HCT116 (cell line): ENCODE measurements at regions not wholly inside any gene's neighbourhood (a gene's known extent, or its start where the extent isn't known, plus 50 kb on each side); places are given as distances from the start of the nearest gene placed in this dataset.

Source experiments
- ATAC-seq: fragments of 200-7000 bp; cut with Tn5 transposase; 2 replicates; pipeline ENCODE4 v1.9.1; 2020; ENCODE audit warnings: mild to moderate bottlenecking, moderate library complexity
- BruUV-seq: library from RNA; stranded (reverse); fragments of 400-500 nt; replicated peaks from 2 replicates; lab custom pipeline; 2021; lab: Mats Ljungman, UMichigan
- CTCF ChIA-PET: fragments of 300-600 bp; sonication (Branson Sonifier 250); formaldehyde crosslinking; loops from one replicate; lab custom pipeline; 2021; ENCODE audit warnings: antibody characterized with exemption; lab: Charles Lee
- POLR2A ChIA-PET: fragments of 300-600, 350-600 bp; sonication (Branson Sonifier 250); formaldehyde crosslinking; loops from one replicate; lab custom pipeline; 2021; ENCODE audit warnings: antibody characterized with exemption; lab: Charles Lee
- RAD21 ChIA-PET, 2 experiments: fragments of 300-600 bp; sonication (Branson Sonifier 250); formaldehyde crosslinking; loops; one replicate each; lab custom pipeline; 2023; ENCODE audit warnings: low total read pairs in 2 of 2; ENCODE audit not compliant: uncharacterized antibody in 2 of 2, unreplicated experiment in 2 of 2, low non-redundant PET in 1 of 2; lab: Charles Lee
- DNase-seq: peaks from one replicate; pipeline ENCODE4 v3.0.0-alpha.2; 2010; ENCODE audit warnings: low read depth, low spot score
- H2AFZ ChIP-seq: fragments of 200-600 bp; shearing (Covaris generic), sonication (generic); 2 replicates; pipeline ENCODE4 v1.6.1; 2017; ENCODE audit warnings: low read depth, mixed run types, mixed read lengths, antibody characterized with exemption, low read length; ENCODE audit not compliant: poor library complexity, severe bottlenecking
- H3K27ac ChIP-seq: 2 replicates; pipeline ENCODE4 v1.5.1; 2012; ENCODE audit warnings: low read depth, low read length
- H3K27me3 ChIP-seq: fragments of 200-600 bp; sonication (generic); 2 replicates; pipeline ENCODE4 v1.6.1; 2016; ENCODE audit warnings: mixed run types, low read length, mixed read lengths; ENCODE audit not compliant: insufficient read depth
- H3K36me3 ChIP-seq, 2 experiments: fragments of 200-500 bp in 1 of 2; fragments of 200-600 bp in 1 of 2; sonication (Bioruptor generic) in 1 of 2; sonication (generic) in 1 of 2; 2 replicates each; pipeline versions ENCODE4 v1.5.1 to v1.6.1; 2014 to 2016; ENCODE audit warnings: low read length in 2 of 2, inconsistent platforms in 1 of 2, mixed read lengths in 1 of 2, mixed run types in 1 of 2; ENCODE audit not compliant: insufficient read depth in 2 of 2, control insufficient read depth in 1 of 2
- H3K4me1 ChIP-seq, 2 experiments: fragments of 200-600 bp in 1 of 2; sonication (generic) in 1 of 2; 2 replicates each; pipeline versions ENCODE4 v1.5.1 to v1.6.1; 2012 to 2017; ENCODE audit warnings: low read length in 2 of 2, inconsistent platforms in 1 of 2, mild to moderate bottlenecking in 1 of 2, mixed read lengths in 1 of 2, mixed run types in 1 of 2, moderate library complexity in 1 of 2; ENCODE audit not compliant: insufficient read depth in 2 of 2, control insufficient read depth in 1 of 2
- H3K4me2 ChIP-seq: fragments of 200-600 bp; sonication (generic); 2 replicates; pipeline ENCODE4 v1.6.1; 2017; ENCODE audit warnings: mixed run types, low read length, mixed read lengths
- H3K4me3 ChIP-seq, 2 experiments: fragments of 200-600 bp in 1 of 2; sonication (generic) in 1 of 2; replicated peaks in 1 of 2; 2 replicates each; pipeline ENCODE4 v1.5.1; 2011 to 2016; ENCODE audit warnings: low read length in 2 of 2, control low read depth in 1 of 2, low read depth in 1 of 2, mild to moderate bottlenecking in 1 of 2, mixed read lengths in 1 of 2, mixed run types in 1 of 2
- H3K79me2 ChIP-seq: fragments of 200-600 bp; sonication (generic); 2 replicates; pipeline ENCODE4 v1.6.1; 2017; ENCODE audit warnings: mild to moderate bottlenecking, mixed run types, low read length, moderate library complexity, mixed read lengths; ENCODE audit not compliant: insufficient read depth
- H3K9ac ChIP-seq: fragments of 200-600 bp; sonication (generic); 2 replicates; pipeline ENCODE4 v1.6.1; 2016; ENCODE audit warnings: low read length, mixed read lengths
- H3K9me2 ChIP-seq: fragments of 200-600 bp; sonication (generic), shearing (Covaris generic); 2 replicates; pipeline ENCODE4 v1.6.1; 2017; ENCODE audit warnings: mixed run types, mild to moderate bottlenecking, moderate library complexity; ENCODE audit not compliant: insufficient read depth
- H3K9me3 ChIP-seq, 2 experiments: fragments of 200-500 bp in 1 of 2; fragments of 200-600 bp in 1 of 2; sonication (Bioruptor generic) in 1 of 2; sonication (generic) in 1 of 2; 2 replicates each; pipeline ENCODE4 v1.6.1; 2014 to 2017; ENCODE audit warnings: low read length in 2 of 2, mixed read lengths in 2 of 2, inconsistent platforms in 1 of 2, low read depth in 1 of 2, mild to moderate bottlenecking in 1 of 2, mixed run types in 1 of 2, moderate library complexity in 1 of 2; ENCODE audit not compliant: control insufficient read depth in 1 of 2, insufficient read depth in 1 of 2
- H4K20me1 ChIP-seq: fragments of 200-600 bp; sonication (generic), shearing (Covaris generic); 2 replicates; pipeline ENCODE4 v1.6.1; 2017; ENCODE audit warnings: mixed run types, mild to moderate bottlenecking, moderate library complexity; ENCODE audit not compliant: insufficient read depth
- ATF3 ChIP-seq: IDR thresholded peaks from 2 replicates; pipeline ENCODE4 v1.6.1; 2012
- CBX3 ChIP-seq: IDR thresholded peaks from 2 replicates; pipeline ENCODE4 v1.6.1; 2012; ENCODE audit warnings: low read depth
- CEBPB ChIP-seq: IDR thresholded peaks from 2 replicates; pipeline ENCODE4 v1.6.1; 2012; ENCODE audit warnings: low read depth
- EGR1 ChIP-seq: IDR thresholded peaks from 2 replicates; pipeline ENCODE4 v1.6.1; 2012; ENCODE audit warnings: low read depth
- ELF1 ChIP-seq: IDR thresholded peaks from 2 replicates; pipeline ENCODE4 v1.6.1; 2012; ENCODE audit warnings: low read depth, borderline replicate concordance
- EZH2 ChIP-seq: fragments of 200-600 bp; sonication (generic); IDR thresholded peaks from 2 replicates; pipeline ENCODE4 v1.6.1; 2017; ENCODE audit warnings: antibody characterized with exemption, mixed run types
- EZH2phosphoT487 ChIP-seq: fragments of 200-600 bp; IDR thresholded peaks from 2 replicates; pipeline ENCODE4 v1.6.1; 2018; ENCODE audit warnings: antibody characterized with exemption, borderline replicate concordance
- FOSL1 ChIP-seq: IDR thresholded peaks from 2 replicates; pipeline ENCODE4 v1.6.1; 2012; ENCODE audit warnings: low read depth
- JUND ChIP-seq: IDR thresholded peaks from 2 replicates; pipeline ENCODE4 v1.6.1; 2012
- POLR2A ChIP-seq: IDR thresholded peaks from 2 replicates; pipeline ENCODE4 v1.7.0; 2011; ENCODE audit warnings: borderline replicate concordance; ENCODE audit not compliant: insufficient read depth, insufficient read length; ENCODE audit errors: extremely low read depth
- RAD21 ChIP-seq: IDR thresholded peaks from 2 replicates; pipeline ENCODE4 v1.6.1; 2012; ENCODE audit warnings: low read depth, mild to moderate bottlenecking
- REST ChIP-seq: IDR thresholded peaks from 2 replicates; pipeline ENCODE4 v1.6.1; 2012; ENCODE audit warnings: low read depth
- SIN3A ChIP-seq: IDR thresholded peaks from 2 replicates; pipeline ENCODE4 v1.6.1; 2012; ENCODE audit warnings: low read depth
- SP1 ChIP-seq: IDR thresholded peaks from 2 replicates; pipeline ENCODE4 v1.6.1; 2012; ENCODE audit warnings: low read depth
- SRF ChIP-seq: IDR thresholded peaks from 2 replicates; pipeline ENCODE4 v1.6.1; 2012; ENCODE audit warnings: low read depth
- TCF7L2 ChIP-seq: IDR thresholded peaks from 2 replicates; pipeline ENCODE4 v1.7.0; 2011; ENCODE audit warnings: borderline replicate concordance, inconsistent platforms; ENCODE audit not compliant: insufficient read depth, insufficient read length; ENCODE audit errors: extremely low read depth
- YY1 ChIP-seq: IDR thresholded peaks from 2 replicates; pipeline ENCODE4 v1.6.1; 2011; ENCODE audit warnings: low read length, low read depth, moderate library complexity, mild to moderate bottlenecking; ENCODE audit not compliant: insufficient replicate concordance; ENCODE audit errors: extremely low read depth
- ZNF274 ChIP-seq: fragments of 200-500 bp; sonication (Bioruptor generic); IDR thresholded peaks from 2 replicates; pipeline ENCODE4 v1.6.1; 2014; ENCODE audit warnings: mild to moderate bottlenecking, low read depth, low read length, inconsistent platforms
- intact Hi-C: fragments of 100-400 bp; cut with micrococcal nuclease; formaldehyde crosslinking; loops from 2 replicates; pipeline ENCODE4 v1.10.0; 2022
- TF ChIP-seq, protein P1 (sequence below): IDR thresholded peaks from 2 replicates; pipeline ENCODE4 v1.6.1; 2012
- TF ChIP-seq, protein P2 (sequence below), 3 experiments: fragments of 200-600 bp in 1 of 3; sonication (generic) in 1 of 3; IDR thresholded peaks in 2 of 3; conservative IDR thresholded peaks in 1 of 3; 2 replicates each; pipeline ENCODE4 v1.5.1; 2012 to 2017; ENCODE audit warnings: low read depth in 2 of 3, low read length in 2 of 3, antibody characterized with exemption in 1 of 3, borderline replicate concordance in 1 of 3, control low read depth in 1 of 3, mild to moderate bottlenecking in 1 of 3, mixed read lengths in 1 of 3, mixed run types in 1 of 3, moderate library complexity in 1 of 3; ENCODE audit not compliant: insufficient read depth in 1 of 3

DNA sequence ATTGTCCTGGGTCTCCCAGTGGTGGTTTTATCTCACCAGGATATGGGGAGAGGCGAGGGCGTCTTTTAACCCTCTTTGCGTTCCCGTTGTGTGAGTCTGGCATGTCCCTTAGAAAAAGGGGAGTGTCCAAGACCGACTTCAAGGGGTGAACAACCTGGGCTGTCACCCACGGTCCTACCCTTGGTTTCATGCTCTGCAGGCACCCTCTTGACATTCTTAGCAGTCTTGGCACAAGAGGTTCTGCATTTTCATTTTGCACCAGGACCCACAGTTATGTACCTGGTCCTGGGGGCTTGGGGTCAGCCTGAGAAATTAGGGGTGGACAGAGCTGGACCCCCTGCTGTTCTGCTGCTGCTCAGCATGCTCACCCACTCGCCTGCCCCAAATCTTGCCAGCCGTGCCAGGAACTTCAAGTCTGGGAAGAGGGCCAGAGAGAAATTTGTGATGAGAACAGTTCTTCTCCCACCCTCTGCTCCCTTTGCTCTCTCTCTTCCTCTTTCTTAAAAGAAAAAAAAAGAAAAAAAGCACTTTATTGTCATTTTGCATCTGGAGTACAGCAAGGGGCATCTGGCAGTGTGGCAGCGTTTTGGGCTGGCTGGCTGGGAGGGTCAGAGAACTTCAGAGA lies 471.2 kb downstream of the MIAT start:
- Histone ChIP-seq H4K20me1 (no peaks in the 10 kb centered on the region), H3K9me3 (no peaks in the 10 kb centered on the region)
- no peak for TF ChIP-seq ELF1
- no peak for TF ChIP-seq SRF
- no peak for TF ChIP-seq FOSL1
- TF ChIP-seq, protein P1, sequence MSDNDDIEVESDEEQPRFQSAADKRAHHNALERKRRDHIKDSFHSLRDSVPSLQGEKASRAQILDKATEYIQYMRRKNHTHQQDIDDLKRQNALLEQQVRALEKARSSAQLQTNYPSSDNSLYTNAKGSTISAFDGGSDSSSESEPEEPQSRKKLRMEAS = no peak
- no peak for TF ChIP-seq EZH2phosphoT487
- no peak for TF ChIP-seq ATF3
- no peak for TF ChIP-seq EGR1
- TF ChIP-seq SIN3A = no peak
- no peak for TF ChIP-seq REST
- TF ChIP-seq JUND = no peak
- no peak for TF ChIP-seq RAD21
- no peak for TF ChIP-seq EZH2
- TF ChIP-seq CBX3 = no peak
- no peak for TF ChIP-seq POLR2A
- TF ChIP-seq YY1 = no peak
- no peak for TF ChIP-seq ZNF274
- TF ChIP-seq SP1 = no peak
- TF ChIP-seq CEBPB = no peak
- TF ChIP-seq, protein P2, sequence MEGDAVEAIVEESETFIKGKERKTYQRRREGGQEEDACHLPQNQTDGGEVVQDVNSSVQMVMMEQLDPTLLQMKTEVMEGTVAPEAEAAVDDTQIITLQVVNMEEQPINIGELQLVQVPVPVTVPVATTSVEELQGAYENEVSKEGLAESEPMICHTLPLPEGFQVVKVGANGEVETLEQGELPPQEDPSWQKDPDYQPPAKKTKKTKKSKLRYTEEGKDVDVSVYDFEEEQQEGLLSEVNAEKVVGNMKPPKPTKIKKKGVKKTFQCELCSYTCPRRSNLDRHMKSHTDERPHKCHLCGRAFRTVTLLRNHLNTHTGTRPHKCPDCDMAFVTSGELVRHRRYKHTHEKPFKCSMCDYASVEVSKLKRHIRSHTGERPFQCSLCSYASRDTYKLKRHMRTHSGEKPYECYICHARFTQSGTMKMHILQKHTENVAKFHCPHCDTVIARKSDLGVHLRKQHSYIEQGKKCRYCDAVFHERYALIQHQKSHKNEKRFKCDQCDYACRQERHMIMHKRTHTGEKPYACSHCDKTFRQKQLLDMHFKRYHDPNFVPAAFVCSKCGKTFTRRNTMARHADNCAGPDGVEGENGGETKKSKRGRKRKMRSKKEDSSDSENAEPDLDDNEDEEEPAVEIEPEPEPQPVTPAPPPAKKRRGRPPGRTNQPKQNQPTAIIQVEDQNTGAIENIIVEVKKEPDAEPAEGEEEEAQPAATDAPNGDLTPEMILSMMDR (IDR thresholded peaks at IDR 0.05 in 2 of 3, conservative IDR thresholded peaks at IDR 0.05 in 1 of 3; ENCODE audit: borderline replicate concordance in 1 of 3, insufficient read depth in 1 of 3, low read depth in 2 of 3, low read length in 2 of 3) = no peak
- no peak for TF ChIP-seq TCF7L2
- TF ChIP-seq, all 23 proteins: peak for 0
- no peaks in the 10 kb centered on the region for H3K9me2 ChIP-seq
- no peak overlapping the region for H3K9ac ChIP-seq
- H3K4me3 ChIP-seq = no peak overlapping the region
- BruUV-seq = no TSS peak
- intact Hi-C loops = no loop called here
- no peak overlapping the region for H3K4me2 ChIP-seq
- no peak for DNase-seq
- H2AFZ ChIP-seq = no peak overlapping the region
- ChIA-PET POLR2A (no interaction called here), CTCF (no interaction called here), RAD21 (no interaction called here)
- H3K27ac ChIP-seq = no peak overlapping the region
- H3K36me3 ChIP-seq = no peaks in the 10 kb centered on the region
- no peaks in the 10 kb centered on the region for H3K79me2 ChIP-seq
- H3K4me1 ChIP-seq = peaks cover 0 to 11% of the 10 kb centered on the region in 2 experiments; a peak in 2 of 4 replicates
- 0 out of 2 replicates have a peak, but pooled peaks cover 6% of the 10 kb centered on the region for H3K27me3 ChIP-seq
- no peak for ATAC-seq
